HG02884 (cell line): ENCODE measurements at regions not wholly inside any gene's neighbourhood (a gene's known extent, or its start where the extent isn't known, plus 50 kb on each side); places are given as distances from the start of the nearest gene placed in this dataset.
"Not testable (repeated sequence)": the region's sequence is repeated elsewhere in the genome, so short reads cannot be mapped to it uniquely, and the experiment has no call there.

Experiments
- ATAC-seq: cut with Tn5 transposase; IDR thresholded peaks from one replicate; pipeline ENCODE4 v1.9.1; 2021; ENCODE audit warnings: mild to moderate bottlenecking, moderate library complexity; ENCODE audit not compliant: unreplicated experiment

- ATAC-seq = no peak
These were observed 188.0 kb upstream of the SLC24A3 start for GRCh38 chr20:19024296-19025035.

DNA sequence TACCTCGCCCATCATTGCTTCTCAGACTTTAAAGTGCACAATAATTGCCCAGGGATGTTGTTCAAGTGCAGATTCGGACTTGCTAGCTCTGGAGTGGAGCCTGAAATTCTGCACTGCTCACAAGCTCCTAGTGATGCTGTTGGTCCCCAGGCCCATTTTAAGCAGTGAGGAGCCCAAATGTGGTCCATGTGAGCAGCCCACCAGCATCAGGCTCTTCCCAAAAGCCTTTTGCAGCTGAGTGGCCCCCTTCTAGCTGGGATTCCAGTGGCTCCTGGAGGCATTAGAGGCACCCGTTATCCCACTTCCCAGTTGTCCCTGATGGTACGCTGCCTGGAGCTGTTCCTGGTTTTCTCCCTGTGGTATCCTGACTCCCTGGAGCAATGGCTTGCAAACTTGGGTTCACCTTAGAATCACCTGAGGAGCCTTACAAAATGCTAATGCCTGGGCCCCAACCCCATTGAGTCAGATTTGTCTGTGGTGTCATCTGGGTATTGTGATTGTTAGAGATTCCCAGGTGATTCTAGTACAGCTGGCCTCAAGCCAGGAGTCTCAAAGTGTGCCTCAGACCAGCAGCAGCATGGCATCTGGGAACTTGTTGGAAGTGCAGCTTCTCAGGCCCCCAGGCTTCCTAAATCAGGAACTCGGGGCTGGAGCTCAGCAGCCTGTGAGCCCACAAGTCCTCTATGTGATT, 186.9 kb upstream of the SLC24A3 start:
- ATAC-seq = no peak

DNA sequence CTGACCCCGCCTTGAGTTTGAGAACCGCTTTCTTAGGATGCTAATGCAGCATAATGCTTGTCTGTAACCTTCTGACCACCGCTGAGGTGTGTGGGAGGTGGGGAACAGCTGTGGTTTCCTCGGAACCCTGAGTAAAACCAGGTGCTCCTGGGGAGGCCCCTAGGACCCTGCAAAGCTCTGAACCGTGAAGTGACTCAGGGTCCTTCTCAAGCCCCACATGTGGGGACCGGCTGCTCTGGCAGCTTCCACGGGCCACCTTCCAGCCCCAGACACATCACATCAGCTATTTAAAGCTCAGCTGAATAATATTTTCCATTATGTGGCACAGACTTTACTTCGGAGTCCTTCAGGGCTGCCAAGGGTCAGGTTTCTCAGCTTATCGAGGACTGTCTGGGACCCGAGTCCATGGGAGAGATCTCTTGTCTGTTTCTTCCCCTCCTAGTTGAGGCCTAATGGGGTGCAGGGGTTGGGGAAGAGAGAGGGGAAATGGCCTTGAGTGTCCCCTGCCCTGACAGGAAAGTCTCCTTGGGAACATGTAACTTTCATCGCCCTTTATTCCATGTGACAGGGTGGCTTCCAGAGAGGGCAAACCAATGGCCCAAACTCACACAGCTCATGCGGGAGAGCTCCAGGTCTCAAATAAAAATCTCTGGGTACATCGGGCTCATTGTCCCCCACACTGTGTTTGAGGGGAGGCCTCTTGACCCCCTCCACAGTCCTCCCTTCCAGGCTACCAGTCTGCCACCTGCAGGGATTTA, 186.1 kb upstream of the SLC24A3 start:
- peak; percentile 86 for ATAC-seq

- no peak for ATAC-seq
These were observed 185.4 kb upstream of the SLC24A3 start for GRCh38 chr20:19026901-19027644.

GRCh38 chr20:19027971-19028370, 184.5 kb upstream of the SLC24A3 start:
- no peak for ATAC-seq

GRCh38 chr20:19041787-19042186, 170.7 kb upstream of the SLC24A3 start:
- no peak for ATAC-seq

DNA sequence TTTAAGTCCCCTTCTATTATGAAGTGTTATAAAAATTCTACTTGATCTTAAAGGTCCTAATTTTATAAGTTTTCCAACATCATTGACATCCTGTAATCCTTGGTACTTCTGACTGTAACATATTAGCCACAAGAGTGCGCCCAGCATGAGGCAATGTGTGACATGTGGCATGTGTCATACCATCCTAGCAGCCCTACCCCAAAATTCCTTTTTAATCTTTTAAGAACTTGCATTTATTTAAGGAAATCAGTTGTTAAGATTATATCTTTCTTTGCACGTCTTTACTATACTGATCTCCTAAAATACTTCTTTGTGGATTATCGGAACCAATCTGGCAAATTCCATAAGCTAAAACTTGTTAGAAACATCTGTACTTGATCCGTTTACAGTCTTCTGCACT, 167.1 kb upstream of the SLC24A3 start:
- no peak for ATAC-seq

DNA sequence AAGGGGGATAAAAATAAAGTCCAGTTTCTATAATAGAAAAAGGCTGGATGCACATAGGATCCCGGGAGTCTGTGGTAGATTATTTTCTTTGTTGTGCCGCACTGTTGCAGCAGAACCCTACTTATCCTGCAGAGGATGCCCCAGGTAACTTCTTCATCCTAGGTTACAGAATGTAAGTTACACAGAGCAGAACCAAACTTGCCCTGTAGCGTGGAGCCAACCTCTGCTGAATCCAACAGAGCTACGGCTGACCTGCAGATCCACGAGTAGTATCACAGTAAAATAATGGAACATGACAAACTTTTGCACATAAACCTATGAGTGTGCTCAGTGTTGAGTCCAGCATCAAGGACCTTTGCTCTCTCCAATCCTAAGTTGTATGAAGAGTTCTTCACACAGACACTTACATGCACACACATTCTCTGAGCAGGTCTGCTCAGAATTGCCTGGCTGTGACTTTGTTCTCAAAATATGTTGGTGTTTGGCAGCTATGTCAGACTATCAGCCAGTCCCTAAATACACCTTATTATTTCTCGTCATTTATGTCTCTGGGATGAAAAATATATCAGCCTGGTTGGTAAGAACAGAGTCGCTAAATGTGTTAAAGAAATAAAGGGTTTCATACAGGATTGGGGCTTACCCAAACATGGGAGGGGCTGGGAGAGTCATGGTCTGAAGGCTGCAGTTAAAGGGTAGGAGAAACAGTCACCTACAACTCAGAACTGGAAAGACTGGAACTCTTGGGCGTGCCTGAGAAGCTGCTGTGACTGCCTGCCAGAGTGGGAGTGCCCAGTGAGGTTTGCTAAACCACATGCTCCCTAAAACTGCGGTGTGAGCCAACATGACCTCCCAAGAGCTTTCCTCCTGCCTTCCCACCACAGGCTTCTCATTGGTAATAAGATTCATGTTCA, 165.1 kb upstream of the SLC24A3 start:
- ATAC-seq = no peak

DNA sequence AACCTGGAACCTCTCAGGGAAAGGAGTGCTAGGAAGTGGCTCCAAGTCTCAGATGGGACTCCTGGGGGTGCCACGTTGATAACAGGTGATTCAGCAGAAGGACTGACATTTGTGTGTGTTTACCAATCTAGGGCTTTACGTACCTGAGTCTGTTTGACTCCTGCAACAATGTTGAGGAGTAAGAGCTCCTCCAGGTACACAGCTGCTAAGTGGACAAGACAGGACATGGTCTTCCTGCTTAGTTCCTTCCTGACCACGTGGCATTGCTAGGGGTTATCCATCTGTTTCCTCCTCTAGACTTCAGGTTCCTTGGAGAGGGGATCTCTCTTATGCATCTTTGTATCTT, 164.5 kb upstream of the SLC24A3 start:
- no peak for ATAC-seq

GRCh38 chr20:19048995-19049501, 163.4 kb upstream of the SLC24A3 start:
- no peak for ATAC-seq

DNA sequence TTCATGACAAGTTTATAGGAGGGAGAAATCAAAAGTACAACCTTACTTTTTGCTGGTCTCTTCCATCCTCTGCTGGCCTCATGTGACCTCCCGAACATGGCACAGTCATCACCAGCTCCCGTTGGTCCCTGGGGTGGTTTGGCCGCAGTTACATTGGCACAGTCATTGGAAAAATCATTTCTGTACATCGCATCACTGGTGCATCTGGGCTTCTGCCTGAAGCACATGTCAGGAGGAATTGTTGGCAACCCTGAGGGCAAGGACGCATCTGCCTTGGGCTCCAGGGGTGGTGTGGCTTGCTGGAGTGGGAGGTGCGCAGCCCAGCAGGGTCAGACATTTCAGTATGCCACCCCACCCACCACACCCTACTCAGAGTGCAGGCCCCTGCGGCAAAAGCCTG, 162.9 kb upstream of the SLC24A3 start:
- ATAC-seq = no peak

DNA sequence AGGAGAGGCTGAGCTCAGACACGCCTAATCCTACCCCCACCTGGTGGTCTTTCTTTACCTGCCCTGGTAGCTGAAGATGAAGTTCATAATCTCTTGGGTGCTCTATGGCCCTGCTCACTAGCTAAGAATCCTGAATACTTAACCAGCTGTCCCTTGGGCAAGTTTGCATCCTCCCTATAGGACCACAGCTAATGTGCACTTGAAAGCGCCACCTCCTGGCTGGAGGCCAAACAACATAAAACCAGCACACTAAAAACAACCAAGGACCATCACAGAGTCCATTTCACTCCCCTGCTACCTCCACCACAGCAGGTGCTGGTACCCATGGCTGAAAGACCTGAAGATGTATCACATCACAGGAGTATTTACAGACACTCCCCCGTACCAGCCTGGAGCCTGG, 155.5 kb upstream of the SLC24A3 start:
- ATAC-seq = no peak

- not testable (repeated sequence) for ATAC-seq
These were observed 147.7 kb upstream of the SLC24A3 start for GRCh38 chr20:19064788-19065187.

GRCh38 chr20:19067986-19068385, 144.5 kb upstream of the SLC24A3 start:
- no peak for ATAC-seq

DNA sequence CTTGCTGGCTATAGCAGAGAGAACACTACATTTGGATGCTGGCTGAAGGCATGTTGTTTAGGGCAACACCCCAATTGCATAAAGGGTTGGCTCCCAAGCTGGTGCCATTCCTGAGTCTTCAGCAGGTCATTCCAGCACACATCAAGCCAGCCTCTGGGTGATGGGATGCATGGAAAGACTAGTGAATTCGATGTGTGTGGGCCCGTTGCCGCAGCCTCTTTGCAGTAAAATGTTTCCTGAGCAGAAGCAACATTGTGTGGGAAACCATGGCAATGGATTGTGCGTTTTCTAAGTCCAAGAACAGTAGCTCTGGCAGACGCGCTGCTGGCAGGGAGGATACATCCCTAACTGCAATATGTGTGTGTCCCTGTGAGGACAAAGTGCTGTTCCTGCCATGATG, 142.4 kb upstream of the SLC24A3 start:
- no peak for ATAC-seq

- peak; percentile 41 for ATAC-seq
These were observed 141.6 kb upstream of the SLC24A3 start for GRCh38 chr20:19070681-19071445.

GRCh38 chr20:19071446-19071725, 141.1 kb upstream of the SLC24A3 start:
- peak; percentile 53 for ATAC-seq

GRCh38 chr20:19071902-19072498, 140.4 kb upstream of the SLC24A3 start:
- ATAC-seq = no peak

DNA sequence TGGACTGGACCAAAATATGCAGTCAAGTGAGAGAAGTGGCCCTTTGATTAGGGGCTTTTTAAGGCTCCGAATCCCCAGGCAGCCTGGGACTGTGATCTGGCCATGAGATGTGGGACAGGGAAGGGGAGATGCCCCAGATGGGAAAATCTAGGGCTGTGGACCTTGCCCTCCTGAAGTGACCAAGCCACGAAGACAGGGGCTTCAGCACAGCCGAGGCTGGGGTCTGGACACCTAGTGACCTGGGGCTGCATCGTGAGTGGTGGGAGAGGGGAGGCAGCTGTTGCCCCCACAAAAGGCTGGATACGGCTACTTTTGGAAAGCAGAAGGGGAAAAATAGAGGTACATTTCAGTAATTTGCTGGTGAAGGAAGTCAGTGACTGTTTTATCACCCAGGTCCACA, 139.5 kb upstream of the SLC24A3 start:
- ATAC-seq = no peak
